H9 (cell line): ENCODE measurements at regions not wholly inside any gene's neighbourhood (a gene's known extent, or its start where the extent isn't known, plus 50 kb on each side); places are given as distances from the start of the nearest gene placed in this dataset.

ENCODE experiments used
- DNase-seq: peaks from one replicate; pipeline ENCODE4 v3.0.0-alpha.2; 2017
- H2AFZ ChIP-seq: one replicate; pipeline ENCODE4 v1.6.1; 2013; ENCODE audit warnings: mild to moderate bottlenecking, low read length, control low read depth, moderate library complexity
- H2AK5ac ChIP-seq: 2 replicates; pipeline ENCODE4 v1.6.1; 2013; ENCODE audit warnings: low read length, control low read depth, mixed read lengths; ENCODE audit not compliant: insufficient read length
- H2BK120ac ChIP-seq: one replicate; pipeline ENCODE4 v1.6.1; 2013; ENCODE audit warnings: low read depth, mild to moderate bottlenecking, low read length, control low read depth, inconsistent platforms; ENCODE audit not compliant: poor library complexity, severe bottlenecking
- H2BK12ac ChIP-seq: 2 replicates; pipeline ENCODE4 v1.6.1; 2013; ENCODE audit warnings: low read length, control low read depth, mixed read lengths, low read depth; ENCODE audit not compliant: insufficient read length
- H2BK15ac ChIP-seq: 2 replicates; pipeline ENCODE4 v1.6.1; 2013; ENCODE audit warnings: low read depth, low read length, control low read depth
- H2BK20ac ChIP-seq: one replicate; pipeline ENCODE4 v1.6.1; 2013; ENCODE audit warnings: low read depth, mild to moderate bottlenecking, low read length, control low read depth, inconsistent platforms; ENCODE audit not compliant: poor library complexity, severe bottlenecking
- H2BK5ac ChIP-seq: 2 replicates; pipeline ENCODE4 v1.6.1; 2013; ENCODE audit warnings: low read length, control low read depth, mixed read lengths; ENCODE audit not compliant: insufficient read length
- H3K14ac ChIP-seq: 2 replicates; pipeline ENCODE4 v1.6.1; 2013; ENCODE audit warnings: low read length, control low read depth; ENCODE audit not compliant: insufficient read depth
- H3K18ac ChIP-seq: 2 replicates; pipeline ENCODE4 v1.6.1; 2013; ENCODE audit warnings: low read depth, mild to moderate bottlenecking, mixed read lengths, low read length, control low read depth; ENCODE audit not compliant: insufficient read length
- H3K23ac ChIP-seq: 2 replicates; pipeline ENCODE4 v1.6.1; 2013; ENCODE audit warnings: low read length, control low read depth, mixed read lengths, low read depth; ENCODE audit not compliant: insufficient read length
- H3K23me2 ChIP-seq: 2 replicates; pipeline ENCODE4 v1.6.1; 2013; ENCODE audit warnings: low read depth, mild to moderate bottlenecking, mixed read lengths, low read length, control low read depth; ENCODE audit not compliant: insufficient read length, poor library complexity, severe bottlenecking
- H3K27ac ChIP-seq: 2 replicates; pipeline ENCODE4 v1.5.1; 2013; ENCODE audit warnings: low read length, control low read depth, mixed read lengths, low read depth; ENCODE audit not compliant: insufficient read length
- H3K27me3 ChIP-seq: 2 replicates; pipeline ENCODE4 v1.6.1; 2013; ENCODE audit warnings: low read length, control low read depth, inconsistent platforms; ENCODE audit not compliant: insufficient read depth
- H3K4ac ChIP-seq: 2 replicates; pipeline ENCODE4 v1.6.1; 2013; ENCODE audit warnings: low read depth, mild to moderate bottlenecking, control low read depth, inconsistent platforms, low read length, moderate library complexity
- H3K4me1 ChIP-seq: 2 replicates; pipeline ENCODE4 v1.6.1; 2013; ENCODE audit warnings: low read length, control low read depth, inconsistent platforms; ENCODE audit not compliant: insufficient read depth
- H3K4me2 ChIP-seq: 2 replicates; pipeline ENCODE4 v1.6.1; 2013; ENCODE audit warnings: low read length, control low read depth, mixed read lengths; ENCODE audit not compliant: insufficient read length, insufficient read depth
- H3K56ac ChIP-seq: 2 replicates; pipeline ENCODE4 v1.6.1; 2013; ENCODE audit warnings: low read depth, mild to moderate bottlenecking, mixed read lengths, low read length, control low read depth; ENCODE audit not compliant: insufficient read length
- H3K79me1 ChIP-seq: 2 replicates; pipeline ENCODE4 v1.6.1; 2013; ENCODE audit warnings: low read depth, mild to moderate bottlenecking, moderate library complexity, low read length, control low read depth, inconsistent platforms; ENCODE audit not compliant: insufficient read depth, poor library complexity, severe bottlenecking
- H3K79me2 ChIP-seq: 2 replicates; pipeline ENCODE4 v1.6.1; 2013; ENCODE audit warnings: low read length, control low read depth, inconsistent platforms; ENCODE audit not compliant: insufficient read depth
- H3K9ac ChIP-seq: 2 replicates; pipeline ENCODE4 v1.6.1; 2013; ENCODE audit warnings: low read length, control low read depth, mixed read lengths; ENCODE audit not compliant: insufficient read length; ENCODE audit errors: extremely low read depth
- H3K9me3 ChIP-seq: one replicate; pipeline ENCODE4 v1.6.1; 2013; ENCODE audit warnings: low read depth, low read length, inconsistent platforms; ENCODE audit not compliant: control insufficient read depth
- H3T11ph ChIP-seq: one replicate; pipeline ENCODE4 v1.6.1; 2013; ENCODE audit warnings: mild to moderate bottlenecking, low read length, control low read depth, inconsistent platforms
- H4K20me1 ChIP-seq: one replicate; pipeline ENCODE4 v1.6.1; 2013; ENCODE audit not compliant: control insufficient read depth, insufficient read length, insufficient read depth
- H4K5ac ChIP-seq: 2 replicates; pipeline ENCODE4 v1.6.1; 2013; ENCODE audit warnings: low read depth, mild to moderate bottlenecking, mixed read lengths, low read length, control low read depth; ENCODE audit not compliant: insufficient read length
- H4K8ac ChIP-seq: replicated peaks from 2 replicates; pipeline ENCODE4 v1.6.1; 2013; ENCODE audit warnings: low read length, control low read depth, mixed read lengths, low read depth; ENCODE audit not compliant: insufficient read length
- H4K91ac ChIP-seq: 2 replicates; pipeline ENCODE4 v1.6.1; 2013; ENCODE audit warnings: low read depth, mild to moderate bottlenecking, moderate library complexity, mixed read lengths, low read length, control low read depth; ENCODE audit not compliant: insufficient read length
- H3K27ac Mint-ChIP-seq, 3 experiments: 2 replicates in 2 of 3; 3 replicates in 1 of 3; pipeline ENCODE4 v1.8.0; 2020 to 2021; ENCODE audit warnings: mixed read lengths in 3 of 3, mild to moderate bottlenecking in 1 of 3, moderate library complexity in 1 of 3
- H3K27me3 Mint-ChIP-seq: 2 replicates; pipeline ENCODE4 v1.8.0; 2021; ENCODE audit warnings: low read depth, mild to moderate bottlenecking, moderate library complexity, mixed read lengths
- H3K36me3 Mint-ChIP-seq, 3 experiments: 2 replicates in 2 of 3; 3 replicates in 1 of 3; pipeline ENCODE4 v1.8.0; 2020 to 2021; ENCODE audit warnings: low read depth in 3 of 3, mixed read lengths in 3 of 3; ENCODE audit not compliant: insufficient read depth in 1 of 3
- H3K4me1 Mint-ChIP-seq, 2 experiments: 2 replicates each; pipeline ENCODE4 v1.8.0; 2020; ENCODE audit warnings: mixed read lengths in 2 of 2
- H3K4me3 Mint-ChIP-seq, 2 experiments: 2 replicates in 1 of 2; 3 replicates in 1 of 2; pipeline ENCODE4 v1.8.0; 2020 to 2021; ENCODE audit warnings: mild to moderate bottlenecking in 2 of 2, mixed read lengths in 2 of 2, moderate library complexity in 1 of 2
- H3K9me3 Mint-ChIP-seq, 2 experiments: 2 replicates in 1 of 2; 3 replicates in 1 of 2; pipeline ENCODE4 v1.8.0; 2020; ENCODE audit warnings: mild to moderate bottlenecking in 2 of 2, mixed read lengths in 2 of 2, moderate library complexity in 1 of 2
- CTCF ChIP-seq: fragments of 200-600 bp; sonication (generic); conservative IDR thresholded peaks from 3 replicates; pipeline ENCODE4 v1.8.0; 2021; ENCODE audit warnings: antibody characterized with exemption, mild to moderate bottlenecking
- WGBS: extraction: QIAGEN DNeasy Blood & Tissue Kit; methylation state at CpG from one replicate; pipeline ENCODE4 v1.1.7; 2013; ENCODE audit warnings: missing lambda C conversion rate, low lambda C conversion rate, mixed read lengths; ENCODE audit not compliant: insufficient read length; ENCODE audit errors: extremely low coverage; 5-methylcytosine and 5-hydroxymethylcytosine counted together

- H3K4me3 Mint-ChIP-seq = no peak overlapping the region
- H3K36me3 Mint-ChIP-seq = peaks cover 0 to 8% (median 0%) of the 10 kb centered on the region in 3 experiments; a peak in 3 of 7 replicates
- peaks cover 38 to 42% of the 10 kb centered on the region in 2 experiments for H3K4me1 Mint-ChIP-seq
- Histone ChIP-seq H3K79me1 (no peaks in the 10 kb centered on the region), H2AK5ac (no peak overlapping the region), H3K4ac (no peak overlapping the region), H3K4me1 (peaks cover 9% of the 10 kb centered on the region; the same call in 1 of the 2 replicates), H3K4me2 (no peak overlapping the region), H3T11ph (no peak overlapping the region), H2BK15ac (no peak overlapping the region), H3K23me2 (no peaks in the 10 kb centered on the region), H3K79me2 (no peaks in the 10 kb centered on the region), H3K56ac (no peak overlapping the region), H3K27ac (no peak overlapping the region), H3K9ac (no peak overlapping the region), H2BK20ac (no peak overlapping the region), H2BK12ac (no peak overlapping the region), H4K20me1 (no peaks in the 10 kb centered on the region), H4K91ac (no peak overlapping the region), H3K14ac (no peak overlapping the region), H2AFZ (no peak overlapping the region), H3K27me3 (no peaks in the 10 kb centered on the region), H3K18ac (no peak overlapping the region), H3K9me3 (no peaks in the 10 kb centered on the region), H4K8ac (no peak overlapping the region), H2BK5ac (no peak overlapping the region), H2BK120ac (no peak overlapping the region), H3K23ac (no peak overlapping the region), H4K5ac (no peak overlapping the region)
- no peak for TF ChIP-seq CTCF
- H3K27me3 Mint-ChIP-seq = no peaks in the 10 kb centered on the region
- WGBS = no CpG with 5 or more reads among the region's 7 CpGs
- H3K9me3 Mint-ChIP-seq = peaks cover 0 to 3% of the 10 kb centered on the region in 2 experiments; a peak in 2 of 5 replicates
- DNase-seq = no peak
- no peak overlapping the region; a peak in 1 of 7 replicates for H3K27ac Mint-ChIP-seq
Observed at GRCh38 chr1:81700728-81701470, 99.8 kb upstream of the ADGRL2 start.
